Spleen (tissue), 7 donors: ENCODE measurements at regions not wholly inside any gene's neighbourhood (a gene's known extent, or its start where the extent isn't known, plus 50 kb on each side); places are given as distances from the start of the nearest gene placed in this dataset.

Experiments
- CTCF ChIP-seq, 11 experiments: fragments of 200-600 bp in 7 of 11; fragments of 450-650 bp in 4 of 11; sonication (generic) in 4 of 11; IDR thresholded peaks in 8 of 11; conservative IDR thresholded peaks in 3 of 11; 1 replicate in 7 of 11; 2 replicates in 4 of 11; pipeline versions ENCODE4 v1.4.0 to v1.8.0; 2016 to 2021; ENCODE audit warnings: antibody characterized with exemption in 11 of 11, inconsistent platforms in 4 of 11, mild to moderate bottlenecking in 1 of 11
- POLR2AphosphoS5 ChIP-seq, 3 donors: sonication (generic); formaldehyde crosslinking; IDR thresholded peaks; one replicate each; pipeline ENCODE4 v1.5.1; 2017; ENCODE audit warnings: antibody characterized with exemption in 3 of 3
- donor health status: DM: no; HTN: no; CAD: no; lungs with moderate emphysema.
- donor health status: DM: no; HTN: no; CAD: no.
- donor health status: DM: no; HTN: no; CAD: no.

DNA sequence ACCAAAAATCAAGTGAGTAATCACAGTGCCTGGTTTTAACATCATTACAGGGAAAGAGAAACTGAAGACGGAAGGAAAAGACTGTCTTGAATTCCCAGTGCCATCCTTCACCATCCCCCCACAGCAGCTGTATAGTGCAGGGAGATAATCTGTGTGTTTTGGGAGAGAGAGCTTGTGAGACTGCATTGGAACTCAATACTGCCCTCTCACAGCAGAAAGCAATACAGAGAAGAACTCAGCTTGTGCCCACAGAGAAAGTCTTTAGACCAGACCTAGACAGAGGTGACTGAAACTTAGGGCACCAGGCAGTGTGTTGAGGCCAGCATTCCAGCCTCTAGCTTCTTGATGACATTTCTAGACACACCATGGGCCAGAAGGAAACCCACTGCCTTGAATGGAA lies 754.7 kb upstream of the CDH6 start:
- no peak for TF ChIP-seq POLR2AphosphoS5 (IDR thresholded peaks at IDR 0.05)
- TF ChIP-seq CTCF (IDR thresholded peaks at IDR 0.05 in 8 of 11, conservative IDR thresholded peaks at IDR 0.05 in 3 of 11): no peak
